ENCODE measurements at regions not wholly inside any gene's neighbourhood (a gene's known extent, or its start where the extent isn't known, plus 50 kb on each side); places are given as distances from the start of the nearest gene placed in this dataset.

- ATAC-seq (no peak), DNase-seq (no peak)
- intact Hi-C loops (cut with micrococcal nuclease) = no loop called here
These were observed 122.2 kb downstream of the INHBB start for GRCh38 chr2:120468136-120468535.

GRCh38 chr2:120469426-120469825 is 123.5 kb downstream of the INHBB start:
- intact Hi-C loops (cut with micrococcal nuclease) = no loop called here
- no peak for DNase-seq
- peak; percentile 46 for ATAC-seq

GRCh38 chr2:120470041-120470965 is 124.4 kb downstream of the INHBB start:
- DNase-seq (peak; percentile 83), ATAC-seq (peak; percentile 90)
- intact Hi-C loops (cut with micrococcal nuclease) = no loop called here

GRCh38 chr2:120471166-120471565 is 125.2 kb downstream of the INHBB start:
- no peak for ATAC-seq
- peak; percentile 21 for DNase-seq
- intact Hi-C loops (cut with micrococcal nuclease) = no loop called here

- ATAC-seq (no peak), DNase-seq (no peak)
- intact Hi-C loops (cut with micrococcal nuclease) = no loop called here
These were observed 126.1 kb downstream of the INHBB start for GRCh38 chr2:120472031-120472430.

GRCh38 chr2:120472891-120473309 is 127.0 kb downstream of the INHBB start:
- intact Hi-C loops (cut with micrococcal nuclease) = no loop called here
- no peak for DNase-seq
- ATAC-seq = no peak

- intact Hi-C loops (cut with micrococcal nuclease) = no loop called here
- DNase-seq (no peak), ATAC-seq (no peak)
These were observed 127.8 kb downstream of the INHBB start for GRCh38 chr2:120473522-120474271.

- intact Hi-C loops (cut with micrococcal nuclease) = no loop called here
- ATAC-seq (no peak), DNase-seq (no peak)
These were observed 128.6 kb downstream of the INHBB start for GRCh38 chr2:120474486-120474885.

- intact Hi-C loops (cut with micrococcal nuclease) = no loop called here
- DNase-seq = no peak
- ATAC-seq = no peak
These were observed 130.2 kb downstream of the INHBB start for GRCh38 chr2:120476141-120476540.

GRCh38 chr2:120477198-120477597 is 131.3 kb downstream of the INHBB start:
- intact Hi-C loops (cut with micrococcal nuclease) = no loop called here
- DNase-seq (no peak), ATAC-seq (no peak)

GRCh38 chr2:120477831-120478481 is 132.0 kb downstream of the INHBB start:
- ATAC-seq (no peak), DNase-seq (no peak)
- intact Hi-C loops (cut with micrococcal nuclease) = no loop called here

- ATAC-seq (no peak), DNase-seq (no peak)
- intact Hi-C loops (cut with micrococcal nuclease) = no loop called here
These were observed 134.5 kb downstream of the INHBB start for GRCh38 chr2:120480346-120480902.

- ATAC-seq (no peak), DNase-seq (peak; percentile 10)
- intact Hi-C loops (cut with micrococcal nuclease) = no loop called here
These were observed 135.0 kb downstream of the INHBB start for GRCh38 chr2:120480903-120481445.

GRCh38 chr2:120481446-120482194 is 135.7 kb downstream of the INHBB start:
- intact Hi-C loops (cut with micrococcal nuclease) = no loop called here
- ATAC-seq = no peak

GRCh38 chr2:120482334-120482733 is 136.4 kb downstream of the INHBB start:
- ATAC-seq (no peak), DNase-seq (no peak)
- intact Hi-C loops (cut with micrococcal nuclease) = no loop called here

More at GRCh38 chr2:120481446-120482194, 135.7 kb downstream of the INHBB start:
- DNase-seq = peak; percentile 5

- intact Hi-C loops (cut with micrococcal nuclease) = no loop called here
- peak; percentile 7 for DNase-seq
- ATAC-seq = no peak
These were observed 137.4 kb downstream of the INHBB start for GRCh38 chr2:120483355-120483754.

- peak; percentile 18 for DNase-seq
- intact Hi-C loops (cut with micrococcal nuclease) = no loop called here
- no peak for ATAC-seq
These were observed 139.2 kb downstream of the INHBB start for GRCh38 chr2:120485096-120485495.

GRCh38 chr2:120486441-120486840 is 140.5 kb downstream of the INHBB start:
- peak; percentile 7 for DNase-seq
- intact Hi-C loops (cut with micrococcal nuclease) = no loop called here
- no peak for ATAC-seq

- no peak for ATAC-seq
- peak; percentile 4 for DNase-seq
These were observed 141.0 kb downstream of the INHBB start for GRCh38 chr2:120486946-120487345.

More at GRCh38 chr2:120486946-120487345, 141.0 kb downstream of the INHBB start:
- intact Hi-C loops (cut with micrococcal nuclease) = no loop called here
